ENCODE measurements at regions not wholly inside any gene's neighbourhood (a gene's known extent, or its start where the extent isn't known, plus 50 kb on each side); places are given as distances from the start of the nearest gene placed in this dataset.

- DNase-seq, result no peak
- in situ Hi-C loops (cut with MboI; ENCODE audit: low pct_ligation_motif_present in 1 of 4, low pct_unique_long_range_greater_than_20kb in 1 of 4, low sequenced_read_pairs in 3 of 4) (no loop called here), intact Hi-C loops (cut with DNase I; ENCODE audit: low total_unique reads) (no loop called here)
- TF ChIP-seq POLR2AphosphoS5 (IDR thresholded peaks at IDR 0.05) (no peak), EP300 (IDR thresholded peaks at IDR 0.05; ENCODE audit: low read depth) (no peak), POLR2A (IDR thresholded peaks at IDR 0.05) (no peak)
- TF ChIP-seq, protein P1, sequence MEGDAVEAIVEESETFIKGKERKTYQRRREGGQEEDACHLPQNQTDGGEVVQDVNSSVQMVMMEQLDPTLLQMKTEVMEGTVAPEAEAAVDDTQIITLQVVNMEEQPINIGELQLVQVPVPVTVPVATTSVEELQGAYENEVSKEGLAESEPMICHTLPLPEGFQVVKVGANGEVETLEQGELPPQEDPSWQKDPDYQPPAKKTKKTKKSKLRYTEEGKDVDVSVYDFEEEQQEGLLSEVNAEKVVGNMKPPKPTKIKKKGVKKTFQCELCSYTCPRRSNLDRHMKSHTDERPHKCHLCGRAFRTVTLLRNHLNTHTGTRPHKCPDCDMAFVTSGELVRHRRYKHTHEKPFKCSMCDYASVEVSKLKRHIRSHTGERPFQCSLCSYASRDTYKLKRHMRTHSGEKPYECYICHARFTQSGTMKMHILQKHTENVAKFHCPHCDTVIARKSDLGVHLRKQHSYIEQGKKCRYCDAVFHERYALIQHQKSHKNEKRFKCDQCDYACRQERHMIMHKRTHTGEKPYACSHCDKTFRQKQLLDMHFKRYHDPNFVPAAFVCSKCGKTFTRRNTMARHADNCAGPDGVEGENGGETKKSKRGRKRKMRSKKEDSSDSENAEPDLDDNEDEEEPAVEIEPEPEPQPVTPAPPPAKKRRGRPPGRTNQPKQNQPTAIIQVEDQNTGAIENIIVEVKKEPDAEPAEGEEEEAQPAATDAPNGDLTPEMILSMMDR (IDR thresholded peaks at IDR 0.05), result no peak
- Histone ChIP-seq H3K36me3 (no peaks in the 10 kb centered on the region), H3K27me3 (no peaks in the 10 kb centered on the region), H3K4me1 (peaks cover under 1 to 6% (median 3%) of the 10 kb centered on the region in 4 donors), H3K9me3 (no peaks in the 10 kb centered on the region), H3K4me3 (no peak overlapping the region), H3K27ac (no peak overlapping the region)
- WGBS, 2 donors (ENCODE audit: low coverage in 1 of 2), result 54 to 68% methylated on average over 5 of the region's 5 CpGs
Observed at GRCh38 chr2:149656996-149657395, 69.4 kb upstream of the MMADHC start.

DNA sequence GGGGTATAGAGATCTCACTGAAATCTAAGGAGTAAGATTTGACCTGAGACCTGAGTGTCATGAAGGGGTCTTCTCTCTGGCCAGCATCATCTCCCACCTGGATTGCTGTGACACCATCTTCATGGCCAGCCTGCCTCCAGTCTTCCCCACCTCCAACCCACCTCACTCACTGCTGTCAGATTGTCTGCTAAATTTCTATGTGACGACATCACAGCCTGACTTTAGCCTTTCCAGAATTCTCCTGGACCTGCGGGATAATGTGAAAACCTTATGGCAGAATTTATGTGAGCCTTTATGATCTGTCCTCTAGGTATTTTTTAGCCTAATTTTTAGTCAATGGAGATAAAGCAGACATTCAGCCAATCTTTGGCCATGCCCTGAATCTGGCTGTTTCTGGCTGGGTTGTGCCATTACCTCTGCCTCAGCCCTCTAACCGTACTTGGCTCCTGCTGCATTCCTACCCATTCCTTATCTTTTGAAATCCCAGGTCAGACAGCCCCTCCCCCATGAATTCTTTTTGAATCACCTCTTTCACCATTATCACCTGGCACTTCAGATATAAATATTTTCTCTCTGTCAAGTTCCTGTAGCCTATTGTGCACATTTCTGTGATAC is 66.4 kb upstream of the MMADHC start:
- H3K9me3 ChIP-seq, result no peaks in the 10 kb centered on the region
- no peaks in the 10 kb centered on the region for H3K27me3 ChIP-seq
- intact Hi-C loops (cut with DNase I; ENCODE audit: low total_unique reads), result no loop called here
- no peak overlapping the region for H3K4me3 ChIP-seq
- WGBS, 2 donors (ENCODE audit: low coverage in 1 of 2), result 81 to 88% methylated on average over 1 to 3 of the region's 3 CpGs
- H3K27ac ChIP-seq, result no peak overlapping the region
- no peaks in the 10 kb centered on the region for H3K36me3 ChIP-seq
- H3K4me1 ChIP-seq, result no peaks in the 10 kb centered on the region
- TF ChIP-seq POLR2AphosphoS5 (IDR thresholded peaks at IDR 0.05) (no peak), EP300 (IDR thresholded peaks at IDR 0.05; ENCODE audit: low read depth) (no peak), POLR2A (IDR thresholded peaks at IDR 0.05) (no peak)
- TF ChIP-seq, protein P1 (IDR thresholded peaks at IDR 0.05), result no peak
- in situ Hi-C loops (cut with MboI; ENCODE audit: low pct_ligation_motif_present in 1 of 4, low pct_unique_long_range_greater_than_20kb in 1 of 4, low sequenced_read_pairs in 3 of 4), result no loop called here
- no peak for DNase-seq

DNA sequence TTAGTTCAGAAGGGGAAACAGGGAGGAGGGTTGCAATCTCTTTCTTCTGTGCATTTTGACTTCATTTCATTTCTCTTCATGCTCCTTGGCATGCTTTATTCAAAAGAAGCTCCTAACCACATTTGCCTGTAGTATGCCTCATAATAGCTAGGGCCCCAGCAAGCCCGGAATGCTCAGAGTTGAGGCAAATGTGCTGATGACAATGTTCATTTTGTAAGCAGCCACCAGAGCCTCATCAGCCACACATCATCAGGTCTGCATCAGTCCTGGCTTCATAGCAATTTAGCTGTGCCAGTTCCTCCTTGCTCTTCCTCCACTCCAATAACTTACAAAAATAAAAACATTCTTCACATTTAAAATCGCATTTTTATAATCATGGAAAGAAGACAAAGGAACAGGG is 65.4 kb upstream of the MMADHC start:
- DNase-seq, result no peak
- intact Hi-C loops (cut with DNase I; ENCODE audit: low total_unique reads), result no loop called here
- no peak overlapping the region for H3K27ac ChIP-seq
- TF ChIP-seq, protein P1 (IDR thresholded peaks at IDR 0.05), result no peak
- TF ChIP-seq EP300 (IDR thresholded peaks at IDR 0.05; ENCODE audit: low read depth), result no peak
- TF ChIP-seq POLR2AphosphoS5 (IDR thresholded peaks at IDR 0.05), result no peak
- no peak for TF ChIP-seq POLR2A (IDR thresholded peaks at IDR 0.05)
- no peaks in the 10 kb centered on the region for H3K36me3 ChIP-seq
- no peaks in the 10 kb centered on the region for H3K9me3 ChIP-seq
- no peaks in the 10 kb centered on the region for H3K4me1 ChIP-seq
- 83 to 100% methylated on average over 1 to 2 of the region's 2 CpGs for WGBS, 2 donors (ENCODE audit: low coverage in 1 of 2)
- no peak overlapping the region for H3K4me3 ChIP-seq
- in situ Hi-C loops (cut with MboI; ENCODE audit: low pct_ligation_motif_present in 1 of 4, low pct_unique_long_range_greater_than_20kb in 1 of 4, low sequenced_read_pairs in 3 of 4), result no loop called here
- no peaks in the 10 kb centered on the region for H3K27me3 ChIP-seq

DNA sequence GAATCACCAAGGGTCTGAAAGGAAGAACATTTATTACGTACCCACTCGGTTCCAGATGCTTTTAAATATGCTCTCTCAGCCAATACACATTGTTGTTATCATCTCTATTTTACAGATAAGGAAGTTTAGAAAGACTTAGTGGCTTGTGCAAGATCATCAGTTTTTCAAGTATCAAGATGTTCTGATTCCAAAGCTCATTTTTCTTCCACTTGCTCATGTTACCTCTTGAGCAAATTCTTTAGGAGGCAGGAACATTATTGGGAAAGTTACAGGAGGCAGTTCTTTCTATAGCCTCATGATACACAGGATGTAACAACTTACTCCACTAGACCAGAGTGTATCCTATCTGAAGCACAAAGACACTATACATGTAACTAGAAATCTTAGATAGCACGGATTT is 65.0 kb upstream of the MMADHC start:
- DNase-seq, result no peak
- WGBS, 2 donors (ENCODE audit: low coverage in 1 of 2), result 79 to 86% methylated on average over 3 of the region's 3 CpGs
- in situ Hi-C loops (cut with MboI; ENCODE audit: low pct_ligation_motif_present in 1 of 4, low pct_unique_long_range_greater_than_20kb in 1 of 4, low sequenced_read_pairs in 3 of 4), result no loop called here
- H3K9me3 ChIP-seq, result no peaks in the 10 kb centered on the region
- no peaks in the 10 kb centered on the region for H3K4me1 ChIP-seq
- no peaks in the 10 kb centered on the region for H3K36me3 ChIP-seq
- H3K4me3 ChIP-seq, result no peak overlapping the region
- no peaks in the 10 kb centered on the region for H3K27me3 ChIP-seq
- TF ChIP-seq POLR2A (IDR thresholded peaks at IDR 0.05) (no peak), EP300 (IDR thresholded peaks at IDR 0.05; ENCODE audit: low read depth) (no peak), POLR2AphosphoS5 (IDR thresholded peaks at IDR 0.05) (no peak)
- TF ChIP-seq, protein P1 (IDR thresholded peaks at IDR 0.05), result no peak
- no peak overlapping the region for H3K27ac ChIP-seq
- intact Hi-C loops (cut with DNase I; ENCODE audit: low total_unique reads), result no loop called here
